MG63 (cell line): ENCODE measurements at regions not wholly inside any gene's neighbourhood (a gene's known extent, or its start where the extent isn't known, plus 50 kb on each side); places are given as distances from the start of the nearest gene placed in this dataset.
"Not testable (repeated sequence)": the region's sequence is repeated elsewhere in the genome, so short reads cannot be mapped to it uniquely, and the experiment has no call there.

Experiments used
- DNase-seq: peaks from one replicate; pipeline ENCODE4 v3.0.0-alpha.2; 2020
- H3K27me3 ChIP-seq: fragments of 250-450 bp; sonication (Bioruptor Pico); 2 replicates; pipeline ENCODE4 v1.5.1; 2020; ENCODE audit warnings: mild to moderate bottlenecking, moderate library complexity
- H3K36me3 ChIP-seq: fragments of 250-450 bp; sonication (Bioruptor Pico); 2 replicates; pipeline ENCODE4 v1.5.1; 2020; ENCODE audit warnings: mild to moderate bottlenecking, moderate library complexity
- H3K4me3 ChIP-seq: fragments of 250-450 bp; sonication (Bioruptor Pico); 2 replicates; pipeline ENCODE4 v1.5.1; 2020; ENCODE audit warnings: mild to moderate bottlenecking, moderate library complexity
- H3K9me3 ChIP-seq: fragments of 250-450 bp; sonication (Bioruptor Pico); 2 replicates; pipeline ENCODE4 v1.5.1; 2020; ENCODE audit warnings: mild to moderate bottlenecking, moderate library complexity

DNA sequence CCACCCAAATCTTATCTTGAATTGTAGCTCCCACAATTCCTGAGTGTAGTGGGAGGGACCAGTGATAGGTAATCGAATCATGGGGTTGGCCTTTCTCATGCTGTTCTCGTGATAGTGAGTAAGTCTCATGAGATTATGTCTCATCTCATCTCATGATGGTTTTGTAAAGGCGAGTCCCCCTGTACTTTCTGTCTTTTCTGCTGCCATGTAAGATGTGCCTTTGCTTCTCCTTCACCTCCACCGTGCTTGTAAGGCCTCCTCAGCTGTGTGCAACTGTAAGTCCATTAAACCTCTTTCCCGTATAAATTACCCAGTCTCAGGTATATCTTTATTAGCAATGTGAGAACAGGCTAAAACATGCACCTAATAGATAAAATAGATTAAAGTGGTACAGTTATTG, 756.4 kb upstream of the SLITRK5 start:
- H3K27me3 ChIP-seq = no peaks in the 10 kb centered on the region
- H3K9me3 ChIP-seq = no peaks in the 10 kb centered on the region
- no peaks in the 10 kb centered on the region for H3K36me3 ChIP-seq
- DNase-seq = no peak
- H3K4me3 ChIP-seq = no peak overlapping the region

- H3K4me3 ChIP-seq, DNase-seq, H3K9me3 ChIP-seq: not testable (repeated sequence)
These were observed 753.7 kb upstream of the SLITRK5 start for GRCh38 chr13:86917438-86917837.

GRCh38 chr13:86918682-86919081, 752.5 kb upstream of the SLITRK5 start:
- Histone ChIP-seq H3K36me3 (no peaks in the 10 kb centered on the region), H3K4me3 (no peak overlapping the region), H3K9me3 (no peaks in the 10 kb centered on the region), H3K27me3 (no peaks in the 10 kb centered on the region)
- no peak for DNase-seq

More at GRCh38 chr13:86917438-86917837, 753.7 kb upstream of the SLITRK5 start:
- not testable (repeated sequence) for H3K27me3 ChIP-seq, H3K36me3 ChIP-seq

DNA sequence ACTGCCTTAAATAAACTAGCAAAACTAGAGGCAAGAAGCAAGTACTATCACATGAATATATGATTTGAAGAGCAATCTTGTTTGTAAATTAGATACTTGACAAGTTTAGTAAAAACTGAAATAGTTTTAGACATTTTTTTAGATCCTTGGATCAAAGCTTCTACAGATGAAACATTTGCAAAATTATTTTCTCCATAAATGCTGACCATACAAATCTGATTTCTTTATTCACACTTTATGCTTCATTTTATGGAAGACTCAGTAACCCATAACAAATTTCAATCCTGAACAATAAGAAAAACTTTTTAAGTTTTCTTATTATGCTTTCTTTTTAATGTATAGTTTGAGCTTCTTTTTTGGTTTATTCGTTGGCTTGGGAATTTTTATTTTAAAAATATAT, 750.2 kb upstream of the SLITRK5 start:
- DNase-seq = no peak

GRCh38 chr13:86922936-86923335, 748.2 kb upstream of the SLITRK5 start:
- Histone ChIP-seq H3K27me3 (no peaks in the 10 kb centered on the region), H3K9me3 (no peaks in the 10 kb centered on the region), H3K36me3 (no peaks in the 10 kb centered on the region), H3K4me3 (no peak overlapping the region)
- peak; percentile 9 for DNase-seq

More for the DNA sequence above, 750.2 kb upstream of the SLITRK5 start:
- Histone ChIP-seq H3K4me3 (no peak overlapping the region), H3K27me3 (no peaks in the 10 kb centered on the region), H3K9me3 (no peaks in the 10 kb centered on the region), H3K36me3 (no peaks in the 10 kb centered on the region)

DNA sequence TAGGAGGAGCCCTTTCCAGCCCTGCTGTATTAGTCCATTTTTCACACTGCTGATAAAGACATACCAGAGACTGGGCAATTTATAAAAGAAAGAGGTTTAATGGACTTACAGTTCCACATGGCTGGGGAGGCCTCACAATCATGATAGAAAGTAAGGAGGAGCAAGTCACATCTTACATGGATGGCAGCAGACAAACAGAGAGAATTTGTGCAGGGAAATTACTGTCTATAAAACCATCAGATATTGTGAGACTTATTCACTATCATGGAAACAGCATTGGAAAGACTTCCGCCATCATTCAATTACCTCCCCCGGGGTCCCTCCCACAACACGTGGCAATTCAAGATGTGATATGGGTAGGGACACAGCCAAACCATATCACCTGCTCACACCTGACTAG, 744.3 kb upstream of the SLITRK5 start:
- H3K36me3 ChIP-seq, H3K27me3 ChIP-seq, DNase-seq: not testable (repeated sequence)

DNA sequence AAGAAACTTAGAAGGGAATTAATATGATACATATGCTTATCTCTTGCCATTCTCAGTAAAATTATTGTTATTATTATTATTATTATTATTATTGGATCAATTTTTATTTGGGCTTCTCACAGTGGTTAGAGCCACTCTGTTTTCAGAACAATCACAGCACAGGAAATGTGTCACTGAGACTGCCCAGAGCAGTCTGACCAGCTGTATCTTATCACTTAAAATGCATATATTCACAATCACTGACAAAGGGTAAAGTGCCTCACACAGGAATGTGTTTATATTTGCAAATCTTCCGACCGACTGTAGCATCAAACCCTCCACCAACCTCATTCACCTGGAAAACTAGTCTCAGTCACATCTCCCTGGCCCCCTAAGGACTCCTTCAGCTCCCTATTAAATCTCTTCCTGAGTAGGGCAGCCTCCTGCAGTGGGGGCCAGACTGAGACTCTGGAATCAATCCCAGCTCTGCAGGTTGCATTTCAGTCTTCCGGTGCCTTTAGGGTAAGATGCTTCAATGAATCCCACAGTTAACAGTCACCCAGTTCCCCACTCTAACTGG, 738.3 kb upstream of the SLITRK5 start:
- no peak for DNase-seq
- H3K4me3 ChIP-seq = no peak overlapping the region
- no peaks in the 10 kb centered on the region for H3K9me3 ChIP-seq
- H3K27me3 ChIP-seq = no peaks in the 10 kb centered on the region
- no peaks in the 10 kb centered on the region for H3K36me3 ChIP-seq

More for the DNA sequence above, 744.3 kb upstream of the SLITRK5 start:
- H3K9me3 ChIP-seq, H3K4me3 ChIP-seq: not testable (repeated sequence)

DNA sequence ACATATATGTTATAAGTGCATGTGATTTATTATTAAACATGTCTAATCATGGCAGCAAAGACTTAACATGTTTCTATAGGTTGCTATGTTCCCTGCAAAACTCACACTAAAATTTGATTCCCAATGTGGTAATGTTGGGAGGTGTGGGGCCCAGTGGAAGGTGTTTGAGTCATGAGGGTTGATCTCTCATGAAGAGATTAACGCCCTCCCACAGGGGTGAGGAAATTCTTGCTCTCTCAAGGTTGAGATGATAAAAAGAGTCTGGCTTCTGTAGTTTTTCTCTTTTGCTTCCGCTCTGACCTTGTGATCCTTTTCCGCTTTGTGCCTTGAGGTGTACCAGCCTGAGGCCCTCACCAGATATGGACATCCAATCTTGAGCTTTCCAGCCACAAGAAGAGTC, 737.5 kb upstream of the SLITRK5 start:
- DNase-seq = no peak
- H3K36me3 ChIP-seq = no peaks in the 10 kb centered on the region
- H3K9me3 ChIP-seq = no peaks in the 10 kb centered on the region
- H3K27me3 ChIP-seq = no peaks in the 10 kb centered on the region
- no peak overlapping the region for H3K4me3 ChIP-seq

- no peaks in the 10 kb centered on the region for H3K36me3 ChIP-seq
- DNase-seq = no peak
- no peaks in the 10 kb centered on the region for H3K9me3 ChIP-seq
- H3K27me3 ChIP-seq = no peaks in the 10 kb centered on the region
- no peak overlapping the region for H3K4me3 ChIP-seq
These were observed 733.9 kb upstream of the SLITRK5 start for GRCh38 chr13:86937316-86937715.

DNA sequence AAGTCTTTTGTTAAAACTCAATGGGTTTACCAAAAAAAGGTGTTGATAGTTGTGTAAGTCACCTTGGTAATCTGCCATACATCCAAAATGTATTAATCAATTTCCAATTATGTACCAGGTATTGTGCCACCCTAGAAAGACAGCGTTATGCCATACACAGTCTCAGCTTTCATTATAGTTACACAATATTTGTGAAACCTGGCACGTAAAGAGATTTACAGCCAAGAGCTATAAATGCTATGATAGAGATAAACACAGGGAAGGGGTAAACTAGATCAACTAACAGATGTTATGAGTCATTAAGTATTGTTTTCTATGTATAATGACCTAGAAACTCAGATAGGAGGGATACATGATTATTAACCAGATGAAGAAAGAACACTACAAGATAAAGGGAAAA, 725.6 kb upstream of the SLITRK5 start:
- DNase-seq = no peak
- Histone ChIP-seq H3K4me3 (no peak overlapping the region), H3K9me3 (no peaks in the 10 kb centered on the region), H3K27me3 (no peaks in the 10 kb centered on the region), H3K36me3 (no peaks in the 10 kb centered on the region)

DNA sequence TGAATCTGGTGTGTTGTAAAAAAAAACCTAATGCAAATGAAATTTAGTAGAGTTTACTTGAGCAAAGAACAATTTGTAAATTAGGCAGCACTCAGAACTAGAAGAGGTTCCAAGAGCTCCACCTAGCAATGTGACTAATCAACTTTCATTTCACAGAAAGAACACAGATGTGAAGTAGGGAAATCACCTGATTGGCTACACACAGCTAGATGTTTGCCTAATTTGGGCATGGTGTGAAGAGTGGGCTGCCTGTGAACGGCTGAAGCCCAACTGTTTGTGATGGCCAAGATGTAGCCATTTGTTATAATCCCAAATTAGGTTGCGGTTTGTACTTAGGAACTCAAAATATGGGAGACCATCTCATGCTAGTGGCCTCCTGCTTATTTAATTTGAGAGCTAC, 724.4 kb upstream of the SLITRK5 start:
- no peak overlapping the region for H3K4me3 ChIP-seq
- no peak for DNase-seq
- no peaks in the 10 kb centered on the region for H3K27me3 ChIP-seq
- no peaks in the 10 kb centered on the region for H3K9me3 ChIP-seq
- H3K36me3 ChIP-seq = no peaks in the 10 kb centered on the region

- Histone ChIP-seq H3K4me3 (no peak overlapping the region), H3K27me3 (no peaks in the 10 kb centered on the region), H3K9me3 (no peaks in the 10 kb centered on the region), H3K36me3 (no peaks in the 10 kb centered on the region)
- DNase-seq = no peak
These were observed 716.8 kb upstream of the SLITRK5 start for GRCh38 chr13:86954341-86954740.

GRCh38 chr13:86960876-86961275, 710.3 kb upstream of the SLITRK5 start:
- Histone ChIP-seq H3K9me3 (no peaks in the 10 kb centered on the region), H3K4me3 (no peak overlapping the region), H3K36me3 (no peaks in the 10 kb centered on the region), H3K27me3 (no peaks in the 10 kb centered on the region)
- DNase-seq = no peak

- H3K9me3 ChIP-seq = no peaks in the 10 kb centered on the region
- DNase-seq = no peak
- no peak overlapping the region for H3K4me3 ChIP-seq
- no peaks in the 10 kb centered on the region for H3K27me3 ChIP-seq
- no peaks in the 10 kb centered on the region for H3K36me3 ChIP-seq
These were observed 696.7 kb upstream of the SLITRK5 start for GRCh38 chr13:86974251-86974994.

DNA sequence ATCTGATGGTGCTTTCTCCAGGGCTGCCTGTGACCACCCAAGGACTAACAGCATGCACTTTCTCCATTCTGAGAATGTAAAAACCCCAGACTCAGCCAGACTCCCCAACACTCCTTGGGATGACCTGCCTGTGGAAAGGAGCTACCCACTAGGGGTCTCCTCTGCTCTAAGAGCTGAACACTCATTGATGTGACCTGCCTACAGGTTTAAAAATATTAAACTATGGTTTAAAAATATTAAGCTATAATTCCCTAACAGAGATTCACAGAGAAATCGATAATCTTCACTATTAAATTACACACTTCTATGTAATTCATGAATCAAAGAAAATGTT, 696.2 kb upstream of the SLITRK5 start:
- Histone ChIP-seq H3K27me3 (no peaks in the 10 kb centered on the region), H3K9me3 (no peaks in the 10 kb centered on the region)

DNA sequence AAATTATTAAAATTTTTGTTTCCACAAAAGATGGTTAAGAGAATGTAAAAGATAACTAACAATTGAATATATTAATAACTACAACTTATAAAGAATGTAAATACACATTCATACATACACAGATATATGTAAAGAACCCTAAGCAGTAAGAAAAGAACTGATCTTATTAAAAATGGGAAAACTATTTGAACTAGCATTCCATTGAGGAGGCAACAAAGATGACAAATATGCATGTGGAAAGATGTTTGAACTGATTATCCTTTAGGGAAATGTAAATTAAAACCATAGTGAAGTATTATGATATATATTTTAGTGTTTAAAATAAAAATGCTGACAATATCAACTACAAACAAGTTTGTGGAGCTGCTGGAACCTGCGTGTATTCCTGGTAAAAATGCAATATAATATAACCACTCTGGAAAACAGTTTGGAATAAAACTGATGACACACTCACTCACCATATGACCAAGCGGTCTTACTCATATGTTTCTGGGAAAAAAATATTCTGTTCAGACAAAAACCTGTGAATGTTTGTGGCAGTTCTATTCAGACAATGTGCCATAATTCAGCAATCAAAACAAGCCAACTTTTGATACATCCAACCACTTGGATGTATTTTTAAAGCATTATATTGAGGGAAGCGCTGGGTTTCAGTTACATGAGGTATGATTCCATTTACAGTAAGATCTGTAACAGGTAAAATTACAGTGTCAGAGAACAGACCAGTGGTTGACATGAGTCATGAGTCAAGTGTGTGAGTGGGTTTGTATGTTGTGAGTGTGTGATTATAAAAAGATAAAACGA, 694.4 kb upstream of the SLITRK5 start:
- no peak for DNase-seq
- H3K27me3 ChIP-seq = no peaks in the 10 kb centered on the region
- no peak overlapping the region for H3K4me3 ChIP-seq
- no peaks in the 10 kb centered on the region for H3K9me3 ChIP-seq
- H3K36me3 ChIP-seq = no peaks in the 10 kb centered on the region

More for the DNA sequence above, 696.2 kb upstream of the SLITRK5 start:
- no peaks in the 10 kb centered on the region for H3K36me3 ChIP-seq
- DNase-seq = no peak
- no peak overlapping the region for H3K4me3 ChIP-seq

DNA sequence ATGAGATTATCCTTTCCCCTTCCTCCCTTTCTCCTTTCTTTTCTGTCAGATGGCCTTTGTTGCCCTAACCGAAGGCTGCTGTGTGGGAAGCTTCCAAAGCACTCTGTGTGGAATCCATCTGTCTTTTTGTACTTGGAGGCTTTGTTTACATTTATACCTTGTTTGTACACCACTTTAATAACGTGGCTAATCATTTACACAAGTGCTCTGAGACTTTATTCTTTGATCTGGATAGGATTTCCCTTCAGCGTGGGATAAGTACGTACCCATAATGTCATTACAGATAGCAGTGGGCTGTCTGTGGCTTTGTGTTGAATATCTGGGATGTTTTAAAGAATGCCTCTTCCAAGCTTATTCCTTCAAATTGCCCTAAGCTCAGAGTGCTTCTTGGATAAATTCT, 684.7 kb upstream of the SLITRK5 start:
- H3K4me3 ChIP-seq = no peak overlapping the region
- no peaks in the 10 kb centered on the region for H3K9me3 ChIP-seq
- no peaks in the 10 kb centered on the region for H3K27me3 ChIP-seq
- H3K36me3 ChIP-seq = no peaks in the 10 kb centered on the region
- no peak for DNase-seq

- no peak for DNase-seq
- no peaks in the 10 kb centered on the region for H3K36me3 ChIP-seq
- no peak overlapping the region for H3K4me3 ChIP-seq
- no peaks in the 10 kb centered on the region for H3K9me3 ChIP-seq
- H3K27me3 ChIP-seq = no peaks in the 10 kb centered on the region
These were observed 678.9 kb upstream of the SLITRK5 start for GRCh38 chr13:86992251-86992650.
